Stimulated activated naive CD8-positive, alpha-beta T cell treated with anti-CD3 and anti-CD28 coated beads, Interleukin-15, amount 100 ng/mL, for 72 hours (primary cell): ENCODE measurements at regions not wholly inside any gene's neighbourhood (a gene's known extent, or its start where the extent isn't known, plus 50 kb on each side); places are given as distances from the start of the nearest gene placed in this dataset.

ENCODE experiments used
- ATAC-seq: fragments of 150-1000 bp; cut with Tn5 transposase; 2 replicates; pipeline ENCODE4 v1.10.0; 2021; ENCODE audit warnings: mild to moderate bottlenecking, moderate library complexity
- DNase-seq, 2 donors: peaks; one replicate each; pipeline ENCODE4 v3.0.0; 2021 to 2022
- H3K27ac Mint-ChIP-seq, 2 donors: one replicate each; pipeline ENCODE4 v1.8.0; 2022; ENCODE audit warnings: mild to moderate bottlenecking in 2 of 2, mixed read lengths in 2 of 2, moderate library complexity in 2 of 2
- H3K27me3 Mint-ChIP-seq: one replicate; pipeline ENCODE4 v1.8.0; 2022; ENCODE audit warnings: mixed read lengths
- H3K4me1 Mint-ChIP-seq: one replicate; pipeline ENCODE4 v1.8.0; 2022; ENCODE audit warnings: mild to moderate bottlenecking, mixed read lengths
- H3K4me3 Mint-ChIP-seq, 2 donors: one replicate each; pipeline ENCODE4 v1.8.0; 2022; ENCODE audit warnings: mild to moderate bottlenecking in 2 of 2, mixed read lengths in 2 of 2, moderate library complexity in 1 of 2
- H3K9me3 Mint-ChIP-seq, 2 donors: one replicate each; pipeline ENCODE4 v1.8.0; 2022; ENCODE audit warnings: mixed read lengths in 2 of 2

DNA sequence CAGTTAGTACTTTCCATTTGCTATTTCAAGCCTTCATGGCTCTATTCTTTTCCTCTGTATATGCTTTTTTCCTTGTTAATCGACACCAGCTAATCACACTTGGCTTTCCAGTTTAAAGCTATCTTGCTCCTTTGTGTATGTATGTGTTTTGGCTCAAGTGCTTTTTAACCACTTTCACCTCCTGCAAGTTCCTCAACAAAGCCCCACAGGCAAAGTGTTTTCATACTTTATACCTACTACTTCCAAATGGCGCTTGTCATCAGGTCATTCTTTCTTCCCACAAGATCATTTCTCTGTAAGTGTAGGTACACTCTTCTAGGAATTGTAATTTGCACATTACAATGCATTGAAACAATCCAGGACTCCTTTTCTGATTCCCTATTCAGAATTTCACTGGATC is 64.0 kb upstream of the FIGN start:
- Mint-ChIP-seq H3K9me3 (peaks cover 6 to 12% of the 10 kb centered on the region in 2 donors), H3K4me1 (no peaks in the 10 kb centered on the region), H3K27ac (no peak overlapping the region), H3K27me3 (no peaks in the 10 kb centered on the region), H3K4me3 (no peak overlapping the region)
- ATAC-seq (no peak), DNase-seq (no peak)

DNA sequence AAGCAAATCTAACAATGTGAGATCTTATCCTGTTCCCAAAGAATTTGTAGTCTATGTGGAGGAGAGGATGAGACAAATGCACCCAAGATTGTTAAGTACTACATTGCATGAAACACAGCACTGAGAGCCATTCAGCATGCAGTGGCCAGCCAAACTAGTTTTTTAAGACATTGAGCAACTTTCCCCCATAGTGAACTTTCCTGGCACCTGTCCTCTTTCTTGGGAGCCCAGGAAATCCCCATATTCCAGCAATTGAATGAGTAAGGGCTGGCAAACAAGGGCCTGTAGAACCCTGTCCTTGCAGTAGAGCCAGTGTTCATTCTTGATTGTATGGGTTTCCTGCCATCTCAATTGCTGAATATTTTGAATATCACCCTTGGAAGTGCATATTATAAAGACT is 58.8 kb upstream of the FIGN start:
- no peaks in the 10 kb centered on the region for H3K27me3 Mint-ChIP-seq
- peaks cover 9 to 18% of the 10 kb centered on the region in 2 donors for H3K9me3 Mint-ChIP-seq
- no peak overlapping the region for H3K4me3 Mint-ChIP-seq
- DNase-seq: no peak
- no peaks in the 10 kb centered on the region for H3K4me1 Mint-ChIP-seq
- no peak for ATAC-seq
- H3K27ac Mint-ChIP-seq: no peak overlapping the region
